HL-60 (cell line): ENCODE measurements at regions not wholly inside any gene's neighbourhood (a gene's known extent, or its start where the extent isn't known, plus 50 kb on each side); places are given as distances from the start of the nearest gene placed in this dataset.

Source experiments
- DNase-seq, 2 experiments: peaks; one replicate each; pipeline ENCODE4 v3.0.0-alpha.2; 2010 to 2020; ENCODE audit warnings: low read depth in 1 of 2, low spot score in 1 of 2
- H3K27ac ChIP-seq: fragments of 250-450 bp; sonication (Bioruptor Pico); replicated peaks from 2 replicates; pipeline ENCODE4 v1.5.1; 2020; ENCODE audit warnings: mild to moderate bottlenecking, moderate library complexity
- H3K27me3 ChIP-seq: fragments of 250-450 bp; sonication (Bioruptor Pico); 2 replicates; pipeline ENCODE4 v1.5.1; 2021; ENCODE audit warnings: mild to moderate bottlenecking, moderate library complexity; ENCODE audit not compliant: insufficient read depth, poor library complexity, severe bottlenecking
- H3K4me3 ChIP-seq: replicated peaks from 2 replicates; pipeline ENCODE4 v1.5.1; 2011; ENCODE audit warnings: mild to moderate bottlenecking, control low read depth, low read length; ENCODE audit not compliant: insufficient read depth
- GABPA ChIP-seq: IDR thresholded peaks from 2 replicates; pipeline ENCODE4 v1.6.1; 2012; ENCODE audit warnings: low read depth
- POLR2AphosphoS5 ChIP-seq: IDR thresholded peaks from 2 replicates; pipeline ENCODE4 v1.6.1; 2012; ENCODE audit warnings: low read depth
- SPI1 ChIP-seq: IDR thresholded peaks from 2 replicates; pipeline ENCODE4 v1.6.1; 2012; ENCODE audit warnings: low read depth, mild to moderate bottlenecking, borderline replicate concordance
- TF ChIP-seq, protein P1 (sequence below): IDR thresholded peaks from one replicate; pipeline ENCODE4 v1.5.1; 2011; ENCODE audit warnings: low read length, control low read depth, inconsistent platforms; ENCODE audit not compliant: insufficient read depth
- TF ChIP-seq, protein P2 (sequence below): IDR thresholded peaks from 2 replicates; pipeline ENCODE4 v1.6.1; 2012; ENCODE audit warnings: low read depth; ENCODE audit not compliant: insufficient replicate concordance

DNA sequence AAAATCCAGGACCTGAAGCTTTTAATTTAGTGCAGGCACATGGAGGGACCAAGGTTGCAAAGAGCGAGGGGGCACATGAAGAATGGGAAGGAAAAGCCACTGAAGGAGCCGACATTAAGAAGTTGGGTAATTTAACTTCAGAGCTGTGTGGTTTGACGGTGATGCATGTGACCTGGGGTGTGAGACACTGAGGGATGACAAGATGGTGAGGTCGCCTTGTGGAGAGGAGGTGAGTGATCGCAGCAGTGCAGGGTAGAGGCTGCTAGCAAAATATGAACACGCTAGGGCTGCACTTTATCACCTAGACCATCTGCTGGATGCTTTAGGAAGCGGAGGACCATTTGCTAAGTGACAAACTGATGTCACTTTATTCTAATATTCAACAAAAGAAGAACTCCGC is 339.0 kb upstream of the KIF2A start:
- Histone ChIP-seq H3K27me3 (no peaks in the 10 kb centered on the region), H3K4me3 (no peak overlapping the region), H3K27ac (no peak overlapping the region)
- no peak for DNase-seq
- TF ChIP-seq GABPA (no peak), SPI1 (no peak), POLR2AphosphoS5 (no peak)
- TF ChIP-seq, protein P1, sequence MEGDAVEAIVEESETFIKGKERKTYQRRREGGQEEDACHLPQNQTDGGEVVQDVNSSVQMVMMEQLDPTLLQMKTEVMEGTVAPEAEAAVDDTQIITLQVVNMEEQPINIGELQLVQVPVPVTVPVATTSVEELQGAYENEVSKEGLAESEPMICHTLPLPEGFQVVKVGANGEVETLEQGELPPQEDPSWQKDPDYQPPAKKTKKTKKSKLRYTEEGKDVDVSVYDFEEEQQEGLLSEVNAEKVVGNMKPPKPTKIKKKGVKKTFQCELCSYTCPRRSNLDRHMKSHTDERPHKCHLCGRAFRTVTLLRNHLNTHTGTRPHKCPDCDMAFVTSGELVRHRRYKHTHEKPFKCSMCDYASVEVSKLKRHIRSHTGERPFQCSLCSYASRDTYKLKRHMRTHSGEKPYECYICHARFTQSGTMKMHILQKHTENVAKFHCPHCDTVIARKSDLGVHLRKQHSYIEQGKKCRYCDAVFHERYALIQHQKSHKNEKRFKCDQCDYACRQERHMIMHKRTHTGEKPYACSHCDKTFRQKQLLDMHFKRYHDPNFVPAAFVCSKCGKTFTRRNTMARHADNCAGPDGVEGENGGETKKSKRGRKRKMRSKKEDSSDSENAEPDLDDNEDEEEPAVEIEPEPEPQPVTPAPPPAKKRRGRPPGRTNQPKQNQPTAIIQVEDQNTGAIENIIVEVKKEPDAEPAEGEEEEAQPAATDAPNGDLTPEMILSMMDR: no peak
- TF ChIP-seq, protein P2, sequence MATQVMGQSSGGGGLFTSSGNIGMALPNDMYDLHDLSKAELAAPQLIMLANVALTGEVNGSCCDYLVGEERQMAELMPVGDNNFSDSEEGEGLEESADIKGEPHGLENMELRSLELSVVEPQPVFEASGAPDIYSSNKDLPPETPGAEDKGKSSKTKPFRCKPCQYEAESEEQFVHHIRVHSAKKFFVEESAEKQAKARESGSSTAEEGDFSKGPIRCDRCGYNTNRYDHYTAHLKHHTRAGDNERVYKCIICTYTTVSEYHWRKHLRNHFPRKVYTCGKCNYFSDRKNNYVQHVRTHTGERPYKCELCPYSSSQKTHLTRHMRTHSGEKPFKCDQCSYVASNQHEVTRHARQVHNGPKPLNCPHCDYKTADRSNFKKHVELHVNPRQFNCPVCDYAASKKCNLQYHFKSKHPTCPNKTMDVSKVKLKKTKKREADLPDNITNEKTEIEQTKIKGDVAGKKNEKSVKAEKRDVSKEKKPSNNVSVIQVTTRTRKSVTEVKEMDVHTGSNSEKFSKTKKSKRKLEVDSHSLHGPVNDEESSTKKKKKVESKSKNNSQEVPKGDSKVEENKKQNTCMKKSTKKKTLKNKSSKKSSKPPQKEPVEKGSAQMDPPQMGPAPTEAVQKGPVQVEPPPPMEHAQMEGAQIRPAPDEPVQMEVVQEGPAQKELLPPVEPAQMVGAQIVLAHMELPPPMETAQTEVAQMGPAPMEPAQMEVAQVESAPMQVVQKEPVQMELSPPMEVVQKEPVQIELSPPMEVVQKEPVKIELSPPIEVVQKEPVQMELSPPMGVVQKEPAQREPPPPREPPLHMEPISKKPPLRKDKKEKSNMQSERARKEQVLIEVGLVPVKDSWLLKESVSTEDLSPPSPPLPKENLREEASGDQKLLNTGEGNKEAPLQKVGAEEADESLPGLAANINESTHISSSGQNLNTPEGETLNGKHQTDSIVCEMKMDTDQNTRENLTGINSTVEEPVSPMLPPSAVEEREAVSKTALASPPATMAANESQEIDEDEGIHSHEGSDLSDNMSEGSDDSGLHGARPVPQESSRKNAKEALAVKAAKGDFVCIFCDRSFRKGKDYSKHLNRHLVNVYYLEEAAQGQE: no peak

DNA sequence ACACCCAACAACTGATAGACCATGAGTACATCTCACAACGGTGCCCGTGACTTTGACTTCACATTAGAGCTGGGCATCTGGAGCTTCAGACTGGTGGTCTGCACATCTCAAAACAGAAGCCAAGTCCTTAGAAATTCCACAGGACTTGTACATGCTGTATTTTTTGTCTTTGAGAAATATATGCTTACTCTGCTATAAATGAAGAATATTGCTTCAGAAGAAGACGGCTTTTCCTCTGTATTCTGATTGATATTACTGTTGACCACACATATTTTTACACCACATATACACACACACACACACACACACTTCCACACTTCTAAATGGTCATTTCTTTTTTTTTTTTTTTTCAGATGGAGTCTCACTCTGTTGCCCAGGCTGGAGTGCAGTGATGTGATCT is 338.3 kb upstream of the KIF2A start:
- no peaks in the 10 kb centered on the region for H3K27me3 ChIP-seq
- DNase-seq: no peak
- no peak for TF ChIP-seq SPI1
- TF ChIP-seq, protein P2: no peak
- TF ChIP-seq GABPA: no peak

DNA sequence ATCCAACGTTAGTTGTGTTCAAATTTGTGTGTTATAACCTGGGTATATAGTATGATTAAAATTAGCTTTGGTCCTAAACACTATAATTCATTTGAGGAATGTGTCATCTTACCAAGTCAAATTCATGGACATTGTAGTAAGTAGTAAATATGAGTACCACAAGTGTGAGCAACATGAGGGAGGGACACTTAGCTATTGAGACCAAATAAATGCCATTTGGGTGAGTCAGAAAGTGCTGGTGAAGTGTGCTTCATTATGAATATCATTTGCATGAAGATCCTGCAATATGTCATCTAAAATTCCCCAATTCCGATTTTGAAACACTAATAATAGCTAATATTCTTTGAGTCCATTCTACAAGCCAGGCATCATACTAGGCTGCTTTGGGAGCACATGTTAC is 336.7 kb upstream of the KIF2A start:
- DNase-seq: no peak
- TF ChIP-seq, protein P2: no peak
- TF ChIP-seq SPI1 (no peak), POLR2AphosphoS5 (no peak), GABPA (no peak)
- TF ChIP-seq, protein P1: no peak
- H3K27me3 ChIP-seq: no peaks in the 10 kb centered on the region
- no peak overlapping the region for H3K4me3 ChIP-seq
- no peak overlapping the region for H3K27ac ChIP-seq

More for the DNA sequence above, 338.3 kb upstream of the KIF2A start:
- no peak overlapping the region for H3K27ac ChIP-seq
- H3K4me3 ChIP-seq: no peak overlapping the region

DNA sequence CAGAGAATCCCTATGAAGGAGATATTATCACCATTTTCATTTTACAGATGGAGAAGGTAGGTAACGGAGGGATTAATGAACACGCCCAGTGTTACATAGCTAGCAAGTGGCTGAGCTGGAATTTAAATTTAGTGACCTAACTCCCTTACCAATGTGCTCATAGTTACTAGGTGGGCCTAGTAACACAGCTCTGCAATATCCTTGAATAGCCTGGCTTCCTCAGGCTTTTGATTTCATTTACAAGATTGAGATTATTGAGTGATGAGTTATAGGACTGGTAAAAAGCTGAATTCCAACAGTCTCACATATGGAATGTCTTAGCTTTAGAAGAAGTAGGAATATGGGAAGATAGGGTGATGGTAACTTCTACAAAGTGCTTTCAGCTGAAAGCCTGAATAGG is 336.3 kb upstream of the KIF2A start:
- TF ChIP-seq, protein P2: no peak
- TF ChIP-seq POLR2AphosphoS5 (no peak), SPI1 (no peak), GABPA (no peak)
- TF ChIP-seq, protein P1: no peak
- H3K27me3 ChIP-seq: no peaks in the 10 kb centered on the region
- H3K27ac ChIP-seq: no peak overlapping the region
- no peak for DNase-seq
- H3K4me3 ChIP-seq: no peak overlapping the region
